ENCODE measurements at regions not wholly inside any gene's neighbourhood (a gene's known extent, or its start where the extent isn't known, plus 50 kb on each side); places are given as distances from the start of the nearest gene placed in this dataset.
"Not testable (repeated sequence)": the region's sequence is repeated elsewhere in the genome, so short reads cannot be mapped to it uniquely, and the experiment has no call there.

GRCh38 chr6:167219079-167219478, 61.3 kb upstream of the GPR31 start:
- H3K4me3 Mint-ChIP-seq; H3K4me1 Mint-ChIP-seq; DNase-seq; ATAC-seq; H3K9me3 Mint-ChIP-seq (ENCODE audit: low read depth); H3K36me3 Mint-ChIP-seq; H3K27ac Mint-ChIP-seq: not testable (repeated sequence)
- peaks cover 15% of the 10 kb centered on the region for H3K27me3 Mint-ChIP-seq
- CTCF ChIA-PET = interaction anchor here (1.3 kb wide), 1 partner anchor 133 kb away, joined by 3 read pairs; no protein-coding TSS in a partner anchor

- no peaks in the 10 kb centered on the region for H3K4me1 Mint-ChIP-seq
- H3K9me3 Mint-ChIP-seq (ENCODE audit: low read depth) = no peaks in the 10 kb centered on the region
- H3K27ac Mint-ChIP-seq = no peak overlapping the region
- no peak for DNase-seq
- no peak overlapping the region for H3K4me3 Mint-ChIP-seq
- H3K36me3 Mint-ChIP-seq = no peaks in the 10 kb centered on the region
- H3K27me3 Mint-ChIP-seq = peaks cover 24% of the 10 kb centered on the region
- CTCF ChIA-PET = interaction anchor here (0.8 to 1.4 kb wide), 2 partner anchors 30 to 64 kb away, joined by 3 read pairs; no protein-coding TSS in a partner anchor
- no peak for ATAC-seq
Observed at GRCh38 chr6:167219967-167220512, 62.3 kb upstream of the GPR31 start.

GRCh38 chr6:167221400-167222201, 63.8 kb upstream of the GPR31 start:
- Mint-ChIP-seq H3K27me3 (peaks cover 38% of the 10 kb centered on the region), H3K4me1 (no peaks in the 10 kb centered on the region), H3K27ac (no peak overlapping the region), H3K36me3 (no peaks in the 10 kb centered on the region), H3K9me3 (ENCODE audit: low read depth) (no peaks in the 10 kb centered on the region), H3K4me3 (no peak overlapping the region)
- DNase-seq (peak; percentile 14), ATAC-seq (no peak)
- CTCF ChIA-PET = no interaction called here

GRCh38 chr6:167225566-167226382, 65.3 kb upstream of the UNC93A start:
- H3K27ac Mint-ChIP-seq; ATAC-seq; CTCF ChIA-PET; H3K4me3 Mint-ChIP-seq; H3K9me3 Mint-ChIP-seq (ENCODE audit: low read depth); H3K36me3 Mint-ChIP-seq; H3K4me1 Mint-ChIP-seq; DNase-seq: not testable (repeated sequence)
- H3K27me3 Mint-ChIP-seq = peaks cover 68% of the 10 kb centered on the region

GRCh38 chr6:167226383-167226685, 64.8 kb upstream of the UNC93A start:
- peaks cover 69% of the 10 kb centered on the region for H3K27me3 Mint-ChIP-seq
- H3K4me1 Mint-ChIP-seq = no peaks in the 10 kb centered on the region
- H3K27ac Mint-ChIP-seq = no peak overlapping the region
- H3K9me3 Mint-ChIP-seq (ENCODE audit: low read depth) = no peaks in the 10 kb centered on the region
- DNase-seq (no peak), ATAC-seq (no peak)
- H3K36me3 Mint-ChIP-seq = no peaks in the 10 kb centered on the region
- CTCF ChIA-PET = no interaction called here
- no peak overlapping the region for H3K4me3 Mint-ChIP-seq

- H3K9me3 Mint-ChIP-seq (ENCODE audit: low read depth) = no peaks in the 10 kb centered on the region
- H3K27ac Mint-ChIP-seq = no peak overlapping the region
- no peak for ATAC-seq
Observed at GRCh38 chr6:167226791-167227190, 64.3 kb upstream of the UNC93A start.

GRCh38 chr6:167227984-167228383, 63.1 kb upstream of the UNC93A start:
- peaks cover 79% of the 10 kb centered on the region for H3K27me3 Mint-ChIP-seq
- H3K27ac Mint-ChIP-seq = no peak overlapping the region
- H3K36me3 Mint-ChIP-seq = no peaks in the 10 kb centered on the region
- no peak for DNase-seq
- no peak overlapping the region for H3K4me3 Mint-ChIP-seq
- H3K4me1 Mint-ChIP-seq = no peaks in the 10 kb centered on the region
- no peaks in the 10 kb centered on the region for H3K9me3 Mint-ChIP-seq (ENCODE audit: low read depth)
- CTCF ChIA-PET = no interaction called here
- ATAC-seq = no peak

More at GRCh38 chr6:167226791-167227190, 64.3 kb upstream of the UNC93A start:
- Mint-ChIP-seq H3K36me3 (no peaks in the 10 kb centered on the region), H3K4me1 (no peaks in the 10 kb centered on the region), H3K4me3 (no peak overlapping the region), H3K27me3 (peaks cover 71% of the 10 kb centered on the region)
- CTCF ChIA-PET = no interaction called here
- DNase-seq = no peak

- Mint-ChIP-seq H3K27me3 (peaks cover 79% of the 10 kb centered on the region), H3K4me3 (no peak overlapping the region), H3K9me3 (ENCODE audit: low read depth) (no peaks in the 10 kb centered on the region), H3K27ac (no peak overlapping the region), H3K4me1 (no peaks in the 10 kb centered on the region), H3K36me3 (no peaks in the 10 kb centered on the region)
- ATAC-seq = no peak
- CTCF ChIA-PET = no interaction called here
- DNase-seq = no peak
Observed at GRCh38 chr6:167229586-167229985, 61.5 kb upstream of the UNC93A start.

GRCh38 chr6:167230288-167230687, 60.8 kb upstream of the UNC93A start:
- Mint-ChIP-seq H3K27ac (no peak overlapping the region), H3K27me3 (peaks cover 76% of the 10 kb centered on the region), H3K4me1 (no peaks in the 10 kb centered on the region), H3K4me3 (no peak overlapping the region), H3K36me3 (no peaks in the 10 kb centered on the region), H3K9me3 (ENCODE audit: low read depth) (no peaks in the 10 kb centered on the region)
- ATAC-seq = no peak
- CTCF ChIA-PET = interaction anchor here (1.0 to 1.1 kb wide), 2 partner anchors 59 to 121 kb away, joined by 3 read pairs; no protein-coding TSS in a partner anchor
- no peak for DNase-seq

- H3K27ac Mint-ChIP-seq = no peak overlapping the region
- H3K4me3 Mint-ChIP-seq = no peak overlapping the region
- H3K4me1 Mint-ChIP-seq = no peaks in the 10 kb centered on the region
- peaks cover 59% of the 10 kb centered on the region for H3K27me3 Mint-ChIP-seq
- CTCF ChIA-PET = no interaction called here
- H3K9me3 Mint-ChIP-seq (ENCODE audit: low read depth) = no peaks in the 10 kb centered on the region
- DNase-seq = no peak
- H3K36me3 Mint-ChIP-seq = no peaks in the 10 kb centered on the region
- ATAC-seq = no peak
Observed at GRCh38 chr6:167232356-167232755, 58.8 kb upstream of the UNC93A start.

GRCh38 chr6:167233490-167233889, 57.6 kb upstream of the UNC93A start:
- H3K27me3 Mint-ChIP-seq = peaks cover 52% of the 10 kb centered on the region
- DNase-seq = no peak
- H3K9me3 Mint-ChIP-seq (ENCODE audit: low read depth) = no peaks in the 10 kb centered on the region
- H3K36me3 Mint-ChIP-seq = no peaks in the 10 kb centered on the region
- H3K4me3 Mint-ChIP-seq = no peak overlapping the region
- no peaks in the 10 kb centered on the region for H3K4me1 Mint-ChIP-seq
- CTCF ChIA-PET = no interaction called here
- ATAC-seq = no peak
- H3K27ac Mint-ChIP-seq = no peak overlapping the region

- H3K4me3 Mint-ChIP-seq; H3K9me3 Mint-ChIP-seq (ENCODE audit: low read depth); DNase-seq; H3K4me1 Mint-ChIP-seq; H3K36me3 Mint-ChIP-seq; ATAC-seq; CTCF ChIA-PET; H3K27ac Mint-ChIP-seq: not testable (repeated sequence)
- H3K27me3 Mint-ChIP-seq = peaks cover 42% of the 10 kb centered on the region
Observed at GRCh38 chr6:167234576-167234975, 56.5 kb upstream of the UNC93A start.

GRCh38 chr6:167235005-167235404, 56.1 kb upstream of the UNC93A start:
- no peaks in the 10 kb centered on the region for H3K9me3 Mint-ChIP-seq (ENCODE audit: low read depth)
- CTCF ChIA-PET = no interaction called here
- no peaks in the 10 kb centered on the region for H3K36me3 Mint-ChIP-seq
- DNase-seq (no peak), ATAC-seq (no peak)
- peaks cover 37% of the 10 kb centered on the region for H3K27me3 Mint-ChIP-seq
- H3K4me1 Mint-ChIP-seq = no peaks in the 10 kb centered on the region
- no peak overlapping the region for H3K27ac Mint-ChIP-seq
- H3K4me3 Mint-ChIP-seq = no peak overlapping the region
